Stomach (tissue), 4 donors: ENCODE measurements at regions not wholly inside any gene's neighbourhood (a gene's known extent, or its start where the extent isn't known, plus 50 kb on each side); places are given as distances from the start of the nearest gene placed in this dataset.
"Not testable (repeated sequence)": the region's sequence is repeated elsewhere in the genome, so short reads cannot be mapped to it uniquely, and the experiment has no call there.

Experiments
- EP300 ChIP-seq: sonication (generic); formaldehyde crosslinking; IDR thresholded peaks from one replicate; pipeline ENCODE4 v1.6.1; 2017; ENCODE audit warnings: antibody characterized with exemption
- POLR2A ChIP-seq, 4 donors: fragments of 450-650 bp; IDR thresholded peaks; one replicate each; pipeline ENCODE4 v1.6.1; 2016; ENCODE audit warnings: antibody characterized with exemption in 4 of 4, control low read depth in 2 of 4, mild to moderate bottlenecking in 1 of 4, moderate library complexity in 1 of 4
- POLR2AphosphoS5 ChIP-seq, 3 donors: sonication (generic); formaldehyde crosslinking; IDR thresholded peaks; one replicate each; pipeline ENCODE4 v1.6.1; 2016; ENCODE audit warnings: antibody characterized with exemption in 3 of 3
- TF ChIP-seq, protein P1 (sequence below), 7 experiments: fragments of 450-650 bp in 4 of 7; fragments of 200-600 bp in 3 of 7; sonication (generic) in 3 of 7; IDR thresholded peaks; one replicate each; pipeline ENCODE4 v1.5.1; 2016 to 2019; ENCODE audit warnings: antibody characterized with exemption in 7 of 7, control low read depth in 2 of 7, mild to moderate bottlenecking in 1 of 7

DNA sequence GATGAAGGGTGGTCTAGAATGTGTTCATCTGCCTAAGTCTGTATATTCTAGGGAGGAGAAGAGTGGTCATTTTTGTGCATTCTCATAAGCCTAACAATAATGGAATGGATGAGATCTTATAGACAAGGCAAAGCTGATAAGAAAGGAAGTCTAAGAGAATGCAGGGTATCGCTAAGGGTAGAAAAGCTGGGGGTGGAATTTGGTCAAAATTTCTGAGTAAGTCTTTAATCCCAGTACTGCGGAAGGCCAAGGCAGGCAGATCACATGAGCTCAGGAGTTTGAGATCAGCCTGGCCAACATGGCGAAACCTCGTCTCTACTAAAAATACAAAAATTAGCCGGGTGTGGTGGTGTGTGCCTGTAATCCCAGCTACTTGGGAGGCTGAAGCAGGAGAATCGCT, 62.5 kb upstream of the CNEP1R1 start:
- TF ChIP-seq, protein P1, sequence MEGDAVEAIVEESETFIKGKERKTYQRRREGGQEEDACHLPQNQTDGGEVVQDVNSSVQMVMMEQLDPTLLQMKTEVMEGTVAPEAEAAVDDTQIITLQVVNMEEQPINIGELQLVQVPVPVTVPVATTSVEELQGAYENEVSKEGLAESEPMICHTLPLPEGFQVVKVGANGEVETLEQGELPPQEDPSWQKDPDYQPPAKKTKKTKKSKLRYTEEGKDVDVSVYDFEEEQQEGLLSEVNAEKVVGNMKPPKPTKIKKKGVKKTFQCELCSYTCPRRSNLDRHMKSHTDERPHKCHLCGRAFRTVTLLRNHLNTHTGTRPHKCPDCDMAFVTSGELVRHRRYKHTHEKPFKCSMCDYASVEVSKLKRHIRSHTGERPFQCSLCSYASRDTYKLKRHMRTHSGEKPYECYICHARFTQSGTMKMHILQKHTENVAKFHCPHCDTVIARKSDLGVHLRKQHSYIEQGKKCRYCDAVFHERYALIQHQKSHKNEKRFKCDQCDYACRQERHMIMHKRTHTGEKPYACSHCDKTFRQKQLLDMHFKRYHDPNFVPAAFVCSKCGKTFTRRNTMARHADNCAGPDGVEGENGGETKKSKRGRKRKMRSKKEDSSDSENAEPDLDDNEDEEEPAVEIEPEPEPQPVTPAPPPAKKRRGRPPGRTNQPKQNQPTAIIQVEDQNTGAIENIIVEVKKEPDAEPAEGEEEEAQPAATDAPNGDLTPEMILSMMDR (IDR thresholded peaks at IDR 0.05), result not testable (repeated sequence)
- not testable (repeated sequence) for TF ChIP-seq POLR2AphosphoS5 (IDR thresholded peaks at IDR 0.05); POLR2A (IDR thresholded peaks at IDR 0.05); EP300
